Adrenal gland (tissue), 5 donors: ENCODE measurements at regions not wholly inside any gene's neighbourhood (a gene's known extent, or its start where the extent isn't known, plus 50 kb on each side); places are given as distances from the start of the nearest gene placed in this dataset.

ENCODE experiments used
- CTCF ChIP-seq, 6 experiments: fragments of 450-650 bp in 4 of 6; fragments of 200-600 bp in 2 of 6; sonication (generic) in 1 of 6; IDR thresholded peaks; 1 replicate in 5 of 6; 2 replicates in 1 of 6; pipeline versions ENCODE4 v1.5.1 to v1.8.0; 2016 to 2021; ENCODE audit warnings: antibody characterized with exemption in 6 of 6, mild to moderate bottlenecking in 2 of 6, moderate library complexity in 1 of 6
- POLR2A ChIP-seq, 2 donors: fragments of 450-650 bp; IDR thresholded peaks; one replicate each; pipeline ENCODE4 v1.6.1; 2017; ENCODE audit warnings: antibody characterized with exemption in 2 of 2, mild to moderate bottlenecking in 2 of 2, moderate library complexity in 1 of 2
- donor health status: DM: no; HTN: no; CAD: no.

GRCh38 chr1:212504171-212504803 is 71.6 kb downstream of the NENF start:
- TF ChIP-seq POLR2A (IDR thresholded peaks at IDR 0.05) (no peak), CTCF (IDR thresholded peaks at IDR 0.05) (no peak)
